ENCODE measurements at regions not wholly inside any gene's neighbourhood (a gene's known extent, or its start where the extent isn't known, plus 50 kb on each side); places are given as distances from the start of the nearest gene placed in this dataset.

DNA sequence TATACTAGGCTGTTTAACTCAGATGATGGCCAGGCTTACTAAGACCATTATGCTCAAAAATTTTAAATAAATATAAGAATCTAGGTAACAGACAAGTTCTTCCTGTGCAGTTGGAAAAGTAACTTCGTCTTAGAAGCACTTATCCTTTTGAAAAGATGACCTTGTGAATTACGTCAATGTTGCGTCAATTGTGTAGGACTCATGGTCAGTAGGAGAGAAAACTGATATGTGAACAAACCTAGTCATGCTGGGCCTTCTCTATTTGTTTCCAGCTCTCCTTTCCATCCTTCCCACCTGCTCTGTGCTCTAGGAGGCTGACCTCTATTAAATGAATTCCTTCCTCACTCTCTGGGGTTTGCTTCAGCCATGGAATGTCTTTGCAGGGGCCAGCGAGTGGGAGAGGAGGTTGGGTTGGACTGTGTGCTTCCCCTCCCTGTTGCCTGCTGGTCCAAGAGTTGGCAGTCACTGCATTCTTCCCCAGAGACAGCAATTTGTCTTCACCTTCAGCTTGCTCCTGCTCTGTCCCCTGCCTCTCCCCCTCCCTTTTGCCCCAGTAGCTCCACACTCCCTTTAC, 128.0 kb upstream of the TNFAIP3 start:
- no peak overlapping the region; a peak in 1 of 7 replicates for H3K27ac Mint-ChIP-seq
- no peak overlapping the region for H3K56ac ChIP-seq (ENCODE audit: insufficient read length, low read depth, low read length)
- no peaks in the 10 kb centered on the region for H3K79me1 ChIP-seq (ENCODE audit: insufficient read depth, low read depth, low read length, poor library complexity, severe bottlenecking)
- H3K9me3 Mint-ChIP-seq: no peaks in the 10 kb centered on the region
- no peaks in the 10 kb centered on the region for H3K4me1 ChIP-seq (ENCODE audit: insufficient read depth, low read length)
- no peak overlapping the region for H2BK12ac ChIP-seq (ENCODE audit: insufficient read length, low read depth, low read length)
- H3K23me2 ChIP-seq (ENCODE audit: insufficient read length, low read depth, low read length, poor library complexity, severe bottlenecking): no peaks in the 10 kb centered on the region
- no peak overlapping the region for H3K4me3 Mint-ChIP-seq
- H2BK20ac ChIP-seq (ENCODE audit: low read depth, low read length, poor library complexity, severe bottlenecking): no peak overlapping the region
- no peak overlapping the region for H2AK5ac ChIP-seq (ENCODE audit: insufficient read length, low read length)
- H3K4me2 ChIP-seq (ENCODE audit: insufficient read depth, insufficient read length, low read length): no peak overlapping the region
- no peak overlapping the region for H3K9ac ChIP-seq (ENCODE audit: extremely low read depth, insufficient read length, low read length)
- no peak overlapping the region for H4K91ac ChIP-seq (ENCODE audit: insufficient read length, low read depth, low read length)
- no peak overlapping the region for H3K27ac ChIP-seq (ENCODE audit: insufficient read length, low read depth, low read length)
- H3K36me3 Mint-ChIP-seq (ENCODE audit: insufficient read depth in 1 of 3, low read depth in 3 of 3): no peaks in the 10 kb centered on the region
- no peak overlapping the region for H4K8ac ChIP-seq (replicated peaks; ENCODE audit: insufficient read length, low read depth, low read length)
- H2BK5ac ChIP-seq (ENCODE audit: insufficient read length, low read length): no peak overlapping the region
- no peak overlapping the region for H4K5ac ChIP-seq (ENCODE audit: insufficient read length, low read depth, low read length)
- no peaks in the 10 kb centered on the region for H4K20me1 ChIP-seq (ENCODE audit: control insufficient read depth, insufficient read depth, insufficient read length)
- H3K4ac ChIP-seq (ENCODE audit: low read depth, low read length): no peak overlapping the region
- no CpG with 5 or more reads among the region's 4 CpGs for WGBS (ENCODE audit: extremely low coverage, insufficient read length, low lambda C conversion rate)
- H2BK120ac ChIP-seq (ENCODE audit: low read depth, low read length, poor library complexity, severe bottlenecking): no peak overlapping the region
- DNase-seq: no peak
- no peak overlapping the region for H3K18ac ChIP-seq (ENCODE audit: insufficient read length, low read depth, low read length)
- H3K27me3 Mint-ChIP-seq (ENCODE audit: low read depth): peaks cover 2% of the 10 kb centered on the region
- no peak overlapping the region for H3K23ac ChIP-seq (ENCODE audit: insufficient read length, low read depth, low read length)
- H3K9me3 ChIP-seq (ENCODE audit: control insufficient read depth, low read depth, low read length): no peaks in the 10 kb centered on the region
- no peak for TF ChIP-seq CTCF (conservative IDR thresholded peaks at IDR 0.05)
- no peak overlapping the region for H2BK15ac ChIP-seq (ENCODE audit: low read depth, low read length)
- no peak overlapping the region for H3T11ph ChIP-seq (ENCODE audit: low read length)
- no peaks in the 10 kb centered on the region for H3K27me3 ChIP-seq (ENCODE audit: insufficient read depth, low read length)
- no peak overlapping the region for H2AFZ ChIP-seq (ENCODE audit: low read length)
- no peak overlapping the region for H3K14ac ChIP-seq (ENCODE audit: insufficient read depth, low read length)
- H3K79me2 ChIP-seq (ENCODE audit: insufficient read depth, low read length): no peaks in the 10 kb centered on the region
- H3K4me1 Mint-ChIP-seq: peaks cover 10% of the 10 kb centered on the region in 2 experiments

Measured in H9 (cell line).